ENCODE measurements at regions not wholly inside any gene's neighbourhood (a gene's known extent, or its start where the extent isn't known, plus 50 kb on each side); places are given as distances from the start of the nearest gene placed in this dataset.

DNA sequence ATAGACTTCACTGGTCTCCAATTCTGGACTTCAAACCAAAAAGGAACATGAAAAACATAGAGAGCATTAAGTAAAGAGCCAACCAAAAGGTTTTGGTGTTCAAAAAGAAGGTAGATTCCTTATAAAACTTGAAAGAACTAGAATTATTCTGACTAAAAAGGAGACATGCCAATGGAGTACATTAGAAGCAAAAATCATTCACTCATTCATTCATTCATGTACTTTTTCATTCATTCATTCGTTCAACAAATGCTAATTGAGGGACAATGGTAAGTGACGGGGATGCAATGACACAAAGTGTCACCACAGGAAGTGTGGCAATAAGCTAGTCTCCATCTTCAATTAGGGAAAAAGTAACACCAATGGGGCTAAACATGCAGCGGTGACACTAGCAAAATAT is 181.0 kb upstream of the ATP11B start:
- H3K4me3 Mint-ChIP-seq (ENCODE audit: unreplicated experiment): no peak overlapping the region
- FAIRE-seq: no peak
- DNase-seq (ENCODE audit: low read depth): no peak
- no peaks in the 10 kb centered on the region for H3K36me3 ChIP-seq (ENCODE audit: insufficient read depth, low read length)
- TF ChIP-seq CTCF (IDR thresholded peaks at IDR 0.05; ENCODE audit: insufficient read depth, low read depth, low read length) (no peak), EZH2 (IDR thresholded peaks at IDR 0.05; ENCODE audit: insufficient read depth, low read length) (no peak)
- no peaks in the 10 kb centered on the region for H3K9me3 ChIP-seq (ENCODE audit: insufficient read depth, low read depth, low read length)
- peaks cover 4% of the 10 kb centered on the region for H3K4me1 Mint-ChIP-seq (ENCODE audit: low read depth, unreplicated experiment)
- H3K4me2 ChIP-seq (ENCODE audit: low read length): no peak overlapping the region
- no peaks in the 10 kb centered on the region for H3K27me3 ChIP-seq (ENCODE audit: insufficient read depth, low read length)
- no peaks in the 10 kb centered on the region for H3K36me3 Mint-ChIP-seq (ENCODE audit: low read depth, unreplicated experiment)
- H3K9ac ChIP-seq (ENCODE audit: low read length): no peak overlapping the region
- peaks cover 4% of the 10 kb centered on the region for H3K27me3 Mint-ChIP-seq (ENCODE audit: low read depth, unreplicated experiment)
- no peaks in the 10 kb centered on the region for H3K79me2 ChIP-seq (ENCODE audit: insufficient read depth, low read length)
- no peak overlapping the region for H3K4me3 ChIP-seq (ENCODE audit: insufficient read depth, low read depth, low read length)
- no peak overlapping the region for H3K27ac Mint-ChIP-seq (ENCODE audit: unreplicated experiment)
- H3K27ac ChIP-seq (ENCODE audit: low read depth, low read length): no peak overlapping the region
- no peaks in the 10 kb centered on the region for H3K9me3 Mint-ChIP-seq (ENCODE audit: unreplicated experiment)
- H2AFZ ChIP-seq (ENCODE audit: low read depth, low read length): no peak overlapping the region
- H3K4me1 ChIP-seq (ENCODE audit: insufficient read depth, low read length): no peaks in the 10 kb centered on the region
- H4K20me1 ChIP-seq (ENCODE audit: insufficient read depth, low read length): no peaks in the 10 kb centered on the region

GRCh38 chr3:182617500-182617899 is 175.8 kb upstream of the ATP11B start:
- no peak overlapping the region for H3K27ac Mint-ChIP-seq (ENCODE audit: unreplicated experiment)
- no peak overlapping the region for H3K4me3 ChIP-seq (ENCODE audit: insufficient read depth, low read depth, low read length)
- no peaks in the 10 kb centered on the region for H3K27me3 ChIP-seq (ENCODE audit: insufficient read depth, low read length)
- peaks cover 2% of the 10 kb centered on the region for H3K4me1 Mint-ChIP-seq (ENCODE audit: low read depth, unreplicated experiment)
- H3K27me3 Mint-ChIP-seq (ENCODE audit: low read depth, unreplicated experiment): peaks cover 4% of the 10 kb centered on the region
- no peak overlapping the region for H3K4me3 Mint-ChIP-seq (ENCODE audit: unreplicated experiment)
- H3K9me3 ChIP-seq (ENCODE audit: insufficient read depth, low read depth, low read length): no peaks in the 10 kb centered on the region
- H3K27ac ChIP-seq (ENCODE audit: low read depth, low read length): no peak overlapping the region
- no peaks in the 10 kb centered on the region for H3K36me3 ChIP-seq (ENCODE audit: insufficient read depth, low read length)
- H3K36me3 Mint-ChIP-seq (ENCODE audit: low read depth, unreplicated experiment): no peaks in the 10 kb centered on the region
- no peak overlapping the region for H3K4me2 ChIP-seq (ENCODE audit: low read length)
- FAIRE-seq (no peak), DNase-seq (ENCODE audit: low read depth) (no peak)
- H2AFZ ChIP-seq (ENCODE audit: low read depth, low read length): no peak overlapping the region
- TF ChIP-seq EZH2 (IDR thresholded peaks at IDR 0.05; ENCODE audit: insufficient read depth, low read length) (no peak), CTCF (IDR thresholded peaks at IDR 0.05; ENCODE audit: insufficient read depth, low read depth, low read length) (no peak)
- no peaks in the 10 kb centered on the region for H3K79me2 ChIP-seq (ENCODE audit: insufficient read depth, low read length)
- no peaks in the 10 kb centered on the region for H3K9me3 Mint-ChIP-seq (ENCODE audit: unreplicated experiment)
- peaks cover 4% of the 10 kb centered on the region for H3K4me1 ChIP-seq (ENCODE audit: insufficient read depth, low read length)
- no peaks in the 10 kb centered on the region for H4K20me1 ChIP-seq (ENCODE audit: insufficient read depth, low read length)
- no peak overlapping the region for H3K9ac ChIP-seq (ENCODE audit: low read length)

GRCh38 chr3:182618085-182618732 is 175.1 kb upstream of the ATP11B start:
- Histone ChIP-seq H3K27ac (ENCODE audit: low read depth, low read length) (no peak overlapping the region), H3K4me2 (ENCODE audit: low read length) (no peak overlapping the region), H2AFZ (ENCODE audit: low read depth, low read length) (no peak overlapping the region), H3K4me1 (ENCODE audit: insufficient read depth, low read length) (peaks cover 4% of the 10 kb centered on the region), H3K27me3 (ENCODE audit: insufficient read depth, low read length) (no peaks in the 10 kb centered on the region), H4K20me1 (ENCODE audit: insufficient read depth, low read length) (no peaks in the 10 kb centered on the region), H3K4me3 (ENCODE audit: insufficient read depth, low read depth, low read length) (no peak overlapping the region), H3K9me3 (ENCODE audit: insufficient read depth, low read depth, low read length) (no peaks in the 10 kb centered on the region), H3K9ac (ENCODE audit: low read length) (no peak overlapping the region), H3K79me2 (ENCODE audit: insufficient read depth, low read length) (no peaks in the 10 kb centered on the region), H3K36me3 (ENCODE audit: insufficient read depth, low read length) (no peaks in the 10 kb centered on the region)
- TF ChIP-seq EZH2 (IDR thresholded peaks at IDR 0.05; ENCODE audit: insufficient read depth, low read length) (no peak), CTCF (IDR thresholded peaks at IDR 0.05; ENCODE audit: insufficient read depth, low read depth, low read length) (peak; percentile 66)
- H3K9me3 Mint-ChIP-seq (ENCODE audit: unreplicated experiment): no peaks in the 10 kb centered on the region
- peaks cover 2% of the 10 kb centered on the region for H3K4me1 Mint-ChIP-seq (ENCODE audit: low read depth, unreplicated experiment)
- no peak overlapping the region for H3K4me3 Mint-ChIP-seq (ENCODE audit: unreplicated experiment)
- no peak for FAIRE-seq
- H3K36me3 Mint-ChIP-seq (ENCODE audit: low read depth, unreplicated experiment): no peaks in the 10 kb centered on the region
- peak; percentile 39 for DNase-seq (ENCODE audit: low read depth)
- peaks cover 4% of the 10 kb centered on the region for H3K27me3 Mint-ChIP-seq (ENCODE audit: low read depth, unreplicated experiment)
- H3K27ac Mint-ChIP-seq (ENCODE audit: unreplicated experiment): no peak overlapping the region

Data from astrocyte (in vitro differentiated cells and primary cell).